ENCODE measurements at regions not wholly inside any gene's neighbourhood (a gene's known extent, or its start where the extent isn't known, plus 50 kb on each side); places are given as distances from the start of the nearest gene placed in this dataset.

DNA sequence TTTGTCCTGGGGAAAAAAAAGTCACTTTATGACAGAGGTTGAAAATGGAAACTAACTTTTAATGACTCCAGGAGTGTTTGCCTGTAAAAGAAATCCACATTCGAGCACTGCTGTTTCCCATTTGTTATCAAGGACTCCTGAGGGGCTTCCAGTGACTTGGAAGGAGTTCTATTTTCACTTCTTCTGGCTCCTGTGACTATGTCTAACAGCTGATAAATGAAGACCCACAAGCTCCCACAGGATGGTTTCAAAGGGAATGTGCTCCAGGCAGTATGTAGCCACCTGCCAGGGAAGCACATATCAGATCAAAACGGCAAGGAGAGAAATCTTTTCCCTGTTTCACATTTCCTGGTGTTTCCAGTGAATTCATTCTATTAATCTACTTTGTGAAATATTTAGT lies 159.8 kb upstream of the FAM241A start:
- intact Hi-C loops (cut with micrococcal nuclease) (no loop called here), dilution Hi-C loops (cut with HindIII; ENCODE audit: low sequenced_read_pairs, unreplicated experiment) (no loop called here), in situ Hi-C loops (cut with MboI; ENCODE audit: low sequenced_read_pairs) (no loop called here)
- H3K9me1 ChIP-seq (ENCODE audit: insufficient read depth, low read length), result no peaks in the 10 kb centered on the region
- H2BK20ac ChIP-seq (ENCODE audit: low read depth, low read length), result no peak overlapping the region
- H3K27ac ChIP-seq (ENCODE audit: insufficient read depth, low read length), result no peak overlapping the region
- no peak overlapping the region for H4K8ac ChIP-seq (ENCODE audit: low read depth in 2 of 2, low read length in 2 of 2)
- no peak for TF ChIP-seq POLR2A (IDR thresholded peaks at IDR 0.05; ENCODE audit: low read depth, low read length)
- TF ChIP-seq, protein P1, sequence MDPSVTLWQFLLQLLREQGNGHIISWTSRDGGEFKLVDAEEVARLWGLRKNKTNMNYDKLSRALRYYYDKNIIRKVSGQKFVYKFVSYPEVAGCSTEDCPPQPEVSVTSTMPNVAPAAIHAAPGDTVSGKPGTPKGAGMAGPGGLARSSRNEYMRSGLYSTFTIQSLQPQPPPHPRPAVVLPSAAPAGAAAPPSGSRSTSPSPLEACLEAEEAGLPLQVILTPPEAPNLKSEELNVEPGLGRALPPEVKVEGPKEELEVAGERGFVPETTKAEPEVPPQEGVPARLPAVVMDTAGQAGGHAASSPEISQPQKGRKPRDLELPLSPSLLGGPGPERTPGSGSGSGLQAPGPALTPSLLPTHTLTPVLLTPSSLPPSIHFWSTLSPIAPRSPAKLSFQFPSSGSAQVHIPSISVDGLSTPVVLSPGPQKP (IDR thresholded peaks at IDR 0.05; ENCODE audit: borderline replicate concordance, low read depth, low read length), result no peak
- no peak for TF ChIP-seq BHLHE40 (IDR thresholded peaks at IDR 0.05; ENCODE audit: low read depth, low read length)
- TF ChIP-seq, protein P2, sequence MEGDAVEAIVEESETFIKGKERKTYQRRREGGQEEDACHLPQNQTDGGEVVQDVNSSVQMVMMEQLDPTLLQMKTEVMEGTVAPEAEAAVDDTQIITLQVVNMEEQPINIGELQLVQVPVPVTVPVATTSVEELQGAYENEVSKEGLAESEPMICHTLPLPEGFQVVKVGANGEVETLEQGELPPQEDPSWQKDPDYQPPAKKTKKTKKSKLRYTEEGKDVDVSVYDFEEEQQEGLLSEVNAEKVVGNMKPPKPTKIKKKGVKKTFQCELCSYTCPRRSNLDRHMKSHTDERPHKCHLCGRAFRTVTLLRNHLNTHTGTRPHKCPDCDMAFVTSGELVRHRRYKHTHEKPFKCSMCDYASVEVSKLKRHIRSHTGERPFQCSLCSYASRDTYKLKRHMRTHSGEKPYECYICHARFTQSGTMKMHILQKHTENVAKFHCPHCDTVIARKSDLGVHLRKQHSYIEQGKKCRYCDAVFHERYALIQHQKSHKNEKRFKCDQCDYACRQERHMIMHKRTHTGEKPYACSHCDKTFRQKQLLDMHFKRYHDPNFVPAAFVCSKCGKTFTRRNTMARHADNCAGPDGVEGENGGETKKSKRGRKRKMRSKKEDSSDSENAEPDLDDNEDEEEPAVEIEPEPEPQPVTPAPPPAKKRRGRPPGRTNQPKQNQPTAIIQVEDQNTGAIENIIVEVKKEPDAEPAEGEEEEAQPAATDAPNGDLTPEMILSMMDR (conservative IDR thresholded peaks at IDR 0.05; ENCODE audit: low read depth, low read length), result no peak
- TF ChIP-seq SMC3 (IDR thresholded peaks at IDR 0.05; ENCODE audit: low read depth, low read length), result no peak
- TF ChIP-seq CEBPB (IDR thresholded peaks at IDR 0.05; ENCODE audit: low read depth, low read length), result no peak
- TF ChIP-seq MAFK (IDR thresholded peaks at IDR 0.05; ENCODE audit: low read depth, low read length), result no peak
- TF ChIP-seq, protein P3, sequence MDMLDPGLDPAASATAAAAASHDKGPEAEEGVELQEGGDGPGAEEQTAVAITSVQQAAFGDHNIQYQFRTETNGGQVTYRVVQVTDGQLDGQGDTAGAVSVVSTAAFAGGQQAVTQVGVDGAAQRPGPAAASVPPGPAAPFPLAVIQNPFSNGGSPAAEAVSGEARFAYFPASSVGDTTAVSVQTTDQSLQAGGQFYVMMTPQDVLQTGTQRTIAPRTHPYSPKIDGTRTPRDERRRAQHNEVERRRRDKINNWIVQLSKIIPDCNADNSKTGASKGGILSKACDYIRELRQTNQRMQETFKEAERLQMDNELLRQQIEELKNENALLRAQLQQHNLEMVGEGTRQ (IDR thresholded peaks at IDR 0.05; ENCODE audit: low read depth, low read length), result no peak
- WGBS, 2 experiments (ENCODE audit: extremely low coverage in 2 of 2, insufficient read length in 1 of 2), result 0% methylated on average over 1 of the region's 2 CpGs; no CpG with 5 or more reads in 1 of the 2 experiments
- POLR2A ChIA-PET (ENCODE audit: unreplicated experiment), result no interaction called here
- H2BK120ac ChIP-seq (ENCODE audit: low read depth, low read length), result no peak overlapping the region
- H3K9me3 ChIP-seq (ENCODE audit: control insufficient read depth, insufficient read depth, low read length), result no peaks in the 10 kb centered on the region
- H4K5ac ChIP-seq (ENCODE audit: low read depth, low read length), result no peak overlapping the region
- H2BK5ac ChIP-seq (ENCODE audit: low read depth, low read length, poor library complexity, severe bottlenecking), result no peak overlapping the region
- H3K9ac ChIP-seq (ENCODE audit: low read depth, low read length), result no peak overlapping the region
- CTCF ChIA-PET, result no interaction called here
- H4K91ac ChIP-seq (ENCODE audit: insufficient read depth, low read depth, low read length), result no peak overlapping the region
- BruUV-seq (replicated peaks), result no TSS peak
- no peaks in the 10 kb centered on the region for H4K20me1 ChIP-seq (ENCODE audit: insufficient read depth, low read length)
- no peak overlapping the region for H2AK9ac ChIP-seq (replicated peaks; ENCODE audit: low read depth, low read length, poor library complexity)
- H3K79me1 ChIP-seq (ENCODE audit: low read depth in 1 of 2, low read length in 2 of 2), result no peaks in the 10 kb centered on the region
- H3K36me3 ChIP-seq (ENCODE audit: control insufficient read depth, insufficient read depth, low read length), result no peaks in the 10 kb centered on the region
- H3K4ac ChIP-seq (ENCODE audit: low read depth, low read length), result no peak overlapping the region
- no peaks in the 10 kb centered on the region for H3K27me3 ChIP-seq (ENCODE audit: control insufficient read depth, insufficient read depth, low read length)
- H3K4me3 ChIP-seq (ENCODE audit: insufficient read depth, low read depth, low read length), result no peak overlapping the region
- H3K4me1 ChIP-seq (ENCODE audit: control insufficient read depth, insufficient read depth, low read length), result no peaks in the 10 kb centered on the region
- no peak for ATAC-seq (ENCODE audit: low read depth)
- no peak overlapping the region for H3K18ac ChIP-seq (ENCODE audit: low read depth, low read length)
- H2AFZ ChIP-seq (replicated peaks; ENCODE audit: low read length, poor library complexity), result no peak overlapping the region
- no peak overlapping the region for H2AK5ac ChIP-seq (ENCODE audit: low read depth, low read length)
- no peak overlapping the region for H3K56ac ChIP-seq (ENCODE audit: extremely low read depth, insufficient read depth, low read length)
- H3K23ac ChIP-seq (ENCODE audit: low read depth, low read length), result no peak overlapping the region
- DNase-seq, result no peak
- H3K4me2 ChIP-seq (ENCODE audit: low read depth, low read length), result no peak overlapping the region
- no peak overlapping the region for H2BK15ac ChIP-seq (ENCODE audit: low read depth, low read length)
- H3K14ac ChIP-seq (replicated peaks; ENCODE audit: low read depth, low read length), result no peak overlapping the region

Data from IMR-90 (cell line).